Neuronal stem cell (in vitro differentiated cells): ENCODE measurements at regions not wholly inside any gene's neighbourhood (a gene's known extent, or its start where the extent isn't known, plus 50 kb on each side); places are given as distances from the start of the nearest gene placed in this dataset.

Experiments used
- DNase-seq: peaks from one replicate; pipeline ENCODE4 v3.0.0-alpha.2; 2013; ENCODE audit warnings: low spot score
- H2AFZ ChIP-seq: one replicate; pipeline ENCODE4 v1.6.1; 2013; ENCODE audit warnings: mild to moderate bottlenecking, low read length, inconsistent platforms
- H2AK5ac ChIP-seq: 2 replicates; pipeline ENCODE4 v1.6.1; 2013; ENCODE audit warnings: low read depth, mild to moderate bottlenecking, inconsistent platforms, low read length, moderate library complexity, mixed read lengths
- H2BK120ac ChIP-seq: 2 replicates; pipeline ENCODE4 v1.6.1; 2013; ENCODE audit warnings: low read depth, mild to moderate bottlenecking, inconsistent platforms, low read length, moderate library complexity, mixed read lengths
- H2BK12ac ChIP-seq: one replicate; pipeline ENCODE4 v1.6.1; 2013; ENCODE audit warnings: low read length, inconsistent platforms
- H2BK15ac ChIP-seq: 2 replicates; pipeline ENCODE4 v1.6.1; 2013; ENCODE audit warnings: mild to moderate bottlenecking, low read length, inconsistent platforms, mixed read lengths
- H2BK5ac ChIP-seq: one replicate; pipeline ENCODE4 v1.6.1; 2013; ENCODE audit warnings: inconsistent platforms, mild to moderate bottlenecking, low read length, moderate library complexity
- H3K14ac ChIP-seq: one replicate; pipeline ENCODE4 v1.6.1; 2013; ENCODE audit warnings: low read length, inconsistent platforms
- H3K18ac ChIP-seq: 2 replicates; pipeline ENCODE4 v1.6.1; 2013; ENCODE audit warnings: low read length, inconsistent platforms
- H3K23ac ChIP-seq: 2 replicates; pipeline ENCODE4 v1.6.1; 2013; ENCODE audit warnings: low read depth, mild to moderate bottlenecking, mixed read lengths, low read length, inconsistent platforms; ENCODE audit not compliant: poor library complexity
- H3K27ac ChIP-seq: replicated peaks from 3 replicates; pipeline ENCODE4 v1.5.1; 2013; ENCODE audit warnings: low read length, inconsistent platforms
- H3K27me3 ChIP-seq, 3 experiments: 2 replicates each; pipeline ENCODE4 v1.6.1; 2013; ENCODE audit warnings: low read length in 3 of 3, mild to moderate bottlenecking in 2 of 3, inconsistent platforms in 1 of 3, low read depth in 1 of 3, mixed read lengths in 1 of 3, moderate library complexity in 1 of 3; ENCODE audit not compliant: control insufficient read depth in 3 of 3, insufficient read depth in 3 of 3
- H3K36me3 ChIP-seq, 2 donors: replicated peaks in 1 of 2; 2 replicates each; pipeline ENCODE4 v1.6.1; 2013; ENCODE audit warnings: low read length in 2 of 2; ENCODE audit not compliant: control insufficient read depth in 2 of 2, insufficient read depth in 2 of 2
- H3K4ac ChIP-seq: 2 replicates; pipeline ENCODE4 v1.6.1; 2013; ENCODE audit warnings: inconsistent platforms, mild to moderate bottlenecking, low read length, moderate library complexity
- H3K4me1 ChIP-seq, 2 donors: 1 replicate in 1 of 2; 2 replicates in 1 of 2; pipeline ENCODE4 v1.6.1; 2013; ENCODE audit warnings: low read length in 2 of 2, low read depth in 1 of 2; ENCODE audit not compliant: control insufficient read depth in 2 of 2, insufficient read depth in 1 of 2
- H3K4me2 ChIP-seq: one replicate; pipeline ENCODE4 v1.6.1; 2013; ENCODE audit warnings: mild to moderate bottlenecking, low read length, inconsistent platforms; ENCODE audit not compliant: insufficient read depth, poor library complexity, severe bottlenecking
- H3K4me3 ChIP-seq, 2 donors: 2 replicates each; pipeline ENCODE4 v1.5.1; 2013; ENCODE audit warnings: low read length in 2 of 2, mild to moderate bottlenecking in 2 of 2, inconsistent platforms in 1 of 2, moderate library complexity in 1 of 2
- H3K79me1 ChIP-seq: one replicate; pipeline ENCODE4 v1.6.1; 2013; ENCODE audit warnings: low read depth, mild to moderate bottlenecking, inconsistent platforms, low read length, moderate library complexity
- H3K9ac ChIP-seq: one replicate; pipeline ENCODE4 v1.6.1; 2013; ENCODE audit warnings: mild to moderate bottlenecking, low read depth, low read length, inconsistent platforms; ENCODE audit not compliant: poor library complexity
- H3K9me3 ChIP-seq, 2 donors: replicated peaks in 1 of 2; 2 replicates each; pipeline versions ENCODE3 to v1.6.1; 2013; ENCODE audit warnings: low read length in 2 of 2, mild to moderate bottlenecking in 2 of 2, inconsistent platforms in 1 of 2, low read depth in 1 of 2, mixed read lengths in 1 of 2, moderate library complexity in 1 of 2; ENCODE audit not compliant: control insufficient read depth in 2 of 2, insufficient read depth in 1 of 2
- H4K8ac ChIP-seq: one replicate; pipeline ENCODE4 v1.6.1; 2013; ENCODE audit warnings: low read depth, mild to moderate bottlenecking, inconsistent platforms, low read length, moderate library complexity
- H4K91ac ChIP-seq: one replicate; pipeline ENCODE4 v1.6.1; 2013; ENCODE audit warnings: low read length, low read depth, mild to moderate bottlenecking, inconsistent platforms; ENCODE audit not compliant: poor library complexity
- WGBS, 2 donors: extraction: QIAGEN DNeasy Blood & Tissue Kit; methylation state at CpG; one replicate each; pipeline ENCODE4 v1.1.7; 2013; ENCODE audit warnings: missing lambda C conversion rate in 2 of 2, mixed read lengths in 1 of 2; ENCODE audit not compliant: insufficient read length in 2 of 2, insufficient replicate concordance in 1 of 2; ENCODE audit errors: extremely low coverage in 2 of 2; 5-methylcytosine and 5-hydroxymethylcytosine counted together

GRCh38 chr10:16271571-16271970 lies 165.2 kb upstream of the PTER start:
- Histone ChIP-seq H3K79me1 (no peaks in the 10 kb centered on the region), H2BK15ac (no peak overlapping the region), H4K8ac (no peak overlapping the region), H2BK5ac (no peak overlapping the region), H3K4me3 (no peak overlapping the region), H3K23ac (no peak overlapping the region), H3K36me3 (no peaks in the 10 kb centered on the region), H3K27me3 (no peaks in the 10 kb centered on the region), H3K9ac (no peak overlapping the region), H2AFZ (no peak overlapping the region), H2BK12ac (no peak overlapping the region), H3K18ac (no peak overlapping the region), H3K4me2 (no peak overlapping the region), H2BK120ac (no peak overlapping the region), H3K9me3 (no peaks in the 10 kb centered on the region), H4K91ac (no peak overlapping the region), H3K4me1 (no peaks in the 10 kb centered on the region), H3K4ac (no peak overlapping the region), H3K27ac (no peak overlapping the region), H2AK5ac (no peak overlapping the region), H3K14ac (no peak overlapping the region)
- no CpG with 5 or more reads among the region's 1 CpG for whole genome bisulfite sequencing, 2 donors
- DNase-seq: no peak

DNA sequence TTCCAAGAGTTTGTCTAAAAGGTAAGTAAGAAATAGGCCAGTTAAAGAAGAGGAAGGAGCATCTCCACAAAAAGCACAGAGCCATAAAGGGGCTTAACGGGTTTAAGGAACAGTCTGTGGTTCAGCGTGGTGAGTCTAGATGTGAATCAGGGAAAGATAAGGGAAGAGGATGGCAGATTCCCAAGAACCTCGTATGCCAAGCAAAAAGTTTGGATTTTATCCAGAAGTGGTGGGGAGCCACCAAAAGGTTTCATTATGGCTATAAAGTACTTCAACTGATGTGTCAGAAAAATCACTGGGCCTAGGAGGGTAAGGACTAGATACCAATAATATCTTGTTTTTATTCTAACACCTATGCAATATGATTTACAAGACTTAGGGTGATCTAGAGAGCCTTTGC lies 161.9 kb upstream of the PTER start:
- DNase-seq: no peak
- H2AFZ ChIP-seq: no peak overlapping the region
- H3K18ac ChIP-seq: no peak overlapping the region
- no peak overlapping the region for H2BK5ac ChIP-seq
- H4K8ac ChIP-seq: no peak overlapping the region
- H2AK5ac ChIP-seq: no peak overlapping the region
- H4K91ac ChIP-seq: no peak overlapping the region
- no peaks in the 10 kb centered on the region for H3K27me3 ChIP-seq
- no CpG with 5 or more reads among the region's 3 CpGs for WGBS, 2 donors
- no peak overlapping the region for H3K4ac ChIP-seq
- H3K27ac ChIP-seq: no peak overlapping the region
- no peak overlapping the region for H3K4me3 ChIP-seq
- H2BK15ac ChIP-seq: no peak overlapping the region
- H2BK12ac ChIP-seq: no peak overlapping the region
- H3K36me3 ChIP-seq: no peaks in the 10 kb centered on the region
- H3K4me1 ChIP-seq: no peaks in the 10 kb centered on the region
- H3K9me3 ChIP-seq: no peaks in the 10 kb centered on the region
- no peak overlapping the region for H3K14ac ChIP-seq
- H3K4me2 ChIP-seq: no peak overlapping the region
- H3K23ac ChIP-seq: no peak overlapping the region
- H2BK120ac ChIP-seq: no peak overlapping the region
- no peak overlapping the region for H3K9ac ChIP-seq
- H3K79me1 ChIP-seq: no peaks in the 10 kb centered on the region

GRCh38 chr10:16280595-16280994 lies 156.2 kb upstream of the PTER start:
- no peak overlapping the region for H4K8ac ChIP-seq

GRCh38 chr10:16292366-16292765 lies 144.4 kb upstream of the PTER start:
- Histone ChIP-seq H3K79me1 (no peaks in the 10 kb centered on the region), H2BK15ac (no peak overlapping the region), H2AK5ac (no peak overlapping the region), H4K91ac (no peak overlapping the region), H3K4me1 (no peaks in the 10 kb centered on the region), H3K4ac (no peak overlapping the region), H3K27me3 (no peaks in the 10 kb centered on the region), H3K36me3 (no peaks in the 10 kb centered on the region), H4K8ac (no peak overlapping the region), H3K27ac (no peak overlapping the region), H3K9ac (no peak overlapping the region), H2BK5ac (no peak overlapping the region), H2BK120ac (no peak overlapping the region), H2BK12ac (no peak overlapping the region), H3K14ac (no peak overlapping the region), H2AFZ (no peak overlapping the region), H3K18ac (no peak overlapping the region), H3K4me2 (no peak overlapping the region), H3K4me3 (no peak overlapping the region), H3K9me3 (no peaks in the 10 kb centered on the region), H3K23ac (no peak overlapping the region)
- no peak for DNase-seq
- no CpG with 5 or more reads among the region's 7 CpGs for WGBS, 2 donors

More at GRCh38 chr10:16280595-16280994, 156.2 kb upstream of the PTER start:
- no peak overlapping the region for H2AK5ac ChIP-seq
- no peaks in the 10 kb centered on the region for H3K79me1 ChIP-seq
- H3K4me3 ChIP-seq: no peak overlapping the region
- H3K18ac ChIP-seq: no peak overlapping the region
- no peak overlapping the region for H2BK120ac ChIP-seq
- no peak overlapping the region for H3K4ac ChIP-seq
- H3K36me3 ChIP-seq: no peaks in the 10 kb centered on the region
- H2BK12ac ChIP-seq: no peak overlapping the region
- H2BK5ac ChIP-seq: no peak overlapping the region
- no peak overlapping the region for H3K23ac ChIP-seq
- no peak overlapping the region for H3K27ac ChIP-seq
- H2AFZ ChIP-seq: no peak overlapping the region
- no peaks in the 10 kb centered on the region for H3K27me3 ChIP-seq
- no peak overlapping the region for H2BK15ac ChIP-seq
- H4K91ac ChIP-seq: no peak overlapping the region
- DNase-seq: no peak
- no peak overlapping the region for H3K14ac ChIP-seq
- H3K4me1 ChIP-seq: no peaks in the 10 kb centered on the region
- no CpG with 5 or more reads among the region's 4 CpGs for WGBS, 2 donors
- H3K4me2 ChIP-seq: no peak overlapping the region
- H3K9me3 ChIP-seq: no peaks in the 10 kb centered on the region
- H3K9ac ChIP-seq: no peak overlapping the region
